GM18511 (cell line): ENCODE measurements at regions not wholly inside any gene's neighbourhood (a gene's known extent, or its start where the extent isn't known, plus 50 kb on each side); places are given as distances from the start of the nearest gene placed in this dataset.

Experiments
- ATAC-seq: cut with Tn5 transposase; IDR thresholded peaks from one replicate; pipeline ENCODE4 v1.9.1; 2021; ENCODE audit warnings: mild to moderate bottlenecking, moderate library complexity; ENCODE audit not compliant: unreplicated experiment

- ATAC-seq: no peak
Measured at GRCh38 chr5:90135779-90136378, 273.7 kb downstream of the CETN3 start.

GRCh38 chr5:90134892-90135291 is 274.7 kb downstream of the CETN3 start:
- ATAC-seq: no peak

- ATAC-seq: no peak
Measured at GRCh38 chr5:90134381-90134780, 275.2 kb downstream of the CETN3 start.

GRCh38 chr5:90133941-90134340 is 275.6 kb downstream of the CETN3 start:
- ATAC-seq: no peak

- ATAC-seq: peak; percentile 80
Measured at GRCh38 chr5:90131383-90132133, 278.0 kb downstream of the CETN3 start.

GRCh38 chr5:90128551-90128950 is 281.0 kb downstream of the CETN3 start:
- ATAC-seq: no peak

- no peak for ATAC-seq
Measured at GRCh38 chr5:90119531-90119971, 290.0 kb downstream of the CETN3 start.

GRCh38 chr5:90117005-90117404 is 292.6 kb downstream of the CETN3 start:
- no peak for ATAC-seq

- ATAC-seq: no peak
Measured at GRCh38 chr5:90113108-90113507, 296.4 kb downstream of the CETN3 start.

- no peak for ATAC-seq
Measured at GRCh38 chr5:90112033-90112692, 297.4 kb downstream of the CETN3 start.

GRCh38 chr5:90111364-90112032 is 298.1 kb downstream of the CETN3 start:
- no peak for ATAC-seq

- ATAC-seq: no peak
Measured at GRCh38 chr5:90109285-90109684, 300.3 kb downstream of the CETN3 start.

- no peak for ATAC-seq
Measured at GRCh38 chr5:90099099-90099498, 310.5 kb downstream of the CETN3 start.

- ATAC-seq: no peak
Measured at GRCh38 chr5:90097082-90097477, 312.5 kb downstream of the CETN3 start.

- no peak for ATAC-seq
Measured at GRCh38 chr5:90096415-90097081, 313.0 kb downstream of the CETN3 start.

- no peak for ATAC-seq
Measured at GRCh38 chr5:90095292-90096060, 314.1 kb downstream of the CETN3 start.

GRCh38 chr5:90093751-90094485 is 315.6 kb downstream of the CETN3 start:
- no peak for ATAC-seq

- ATAC-seq: no peak
Measured at GRCh38 chr5:90092734-90093133, 316.8 kb downstream of the CETN3 start.

GRCh38 chr5:90084342-90084741 is 325.2 kb downstream of the CETN3 start:
- ATAC-seq: no peak
